NCI-H2107 treated with DMSO at 0.1 percent for 48 hours (cell line): ENCODE measurements at regions not wholly inside any gene's neighbourhood (a gene's known extent, or its start where the extent isn't known, plus 50 kb on each side); places are given as distances from the start of the nearest gene placed in this dataset.
"Not testable (repeated sequence)": the region's sequence is repeated elsewhere in the genome, so short reads cannot be mapped to it uniquely, and the experiment has no call there.

Experiments
- DNase-seq: peaks from one replicate; lab custom pipeline; 2025; ENCODE audit not compliant: unreplicated experiment; lab: John Stamatoyannopoulos, UW

DNA sequence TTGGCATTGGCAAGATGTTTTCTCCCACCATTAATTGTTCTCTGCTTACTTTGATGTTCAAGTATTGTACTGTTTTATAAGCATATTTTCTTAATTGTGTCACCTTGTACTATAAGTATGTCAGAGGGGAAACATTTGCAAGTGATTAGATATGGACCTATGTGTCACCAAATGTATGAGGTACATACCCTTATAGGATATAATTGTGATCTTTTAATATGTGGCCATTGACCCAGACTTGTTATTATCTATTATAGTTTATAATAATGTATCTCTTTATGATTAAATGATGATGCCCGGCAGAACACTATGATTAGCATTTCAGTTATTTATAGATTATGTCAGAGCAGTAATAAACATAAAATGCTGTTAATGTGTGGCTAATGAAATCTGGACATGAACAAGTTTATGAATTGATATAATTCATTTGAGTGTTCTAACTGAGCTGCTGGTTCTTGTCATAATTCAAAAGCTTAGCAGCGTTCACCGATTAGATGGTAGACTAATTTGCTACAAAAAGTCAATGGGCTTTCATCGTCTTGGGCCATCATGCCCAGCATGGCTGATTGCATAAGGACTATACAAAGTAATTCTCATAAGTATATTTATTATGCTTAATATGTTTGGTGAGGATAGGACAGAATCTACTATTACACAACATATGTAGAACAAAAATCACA is 480.9 kb upstream of the FANCL start:
- DNase-seq: no peak

GRCh38 chr2:58720770-58721697 is 479.9 kb upstream of the FANCL start:
- no peak for DNase-seq

DNA sequence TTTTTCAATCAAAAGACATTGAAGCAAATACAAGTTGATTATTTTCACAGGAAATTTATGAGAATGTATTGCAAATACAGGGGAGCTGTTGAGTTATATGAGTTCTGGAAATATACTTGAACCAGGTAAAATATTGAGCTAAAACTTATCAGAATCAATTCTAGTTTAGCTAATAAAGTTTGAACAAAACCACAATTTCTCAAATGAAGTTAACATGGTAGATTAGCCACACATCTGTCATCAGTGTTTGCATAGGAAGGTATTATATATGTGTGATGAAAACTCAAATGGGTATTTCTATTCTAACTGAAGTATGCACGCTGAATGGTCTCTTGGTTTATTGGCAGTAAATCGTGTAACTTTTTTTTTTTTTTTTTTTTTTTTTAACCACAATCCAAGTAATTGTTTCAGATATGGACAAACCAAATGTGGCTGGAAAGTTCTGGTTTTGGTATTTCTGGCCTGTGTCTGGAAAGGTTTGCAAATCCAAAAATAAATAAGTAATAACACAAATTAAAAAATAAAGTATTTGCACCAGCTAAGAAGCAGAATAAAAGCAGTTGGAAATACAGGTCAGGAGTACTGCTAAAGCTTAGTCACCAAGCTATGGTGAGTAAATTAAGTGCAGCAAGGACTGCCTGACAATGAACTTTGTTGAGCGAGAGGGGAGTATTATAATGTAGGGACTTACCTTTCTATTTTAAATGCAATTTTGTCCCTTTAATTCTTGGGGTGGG is 479.1 kb upstream of the FANCL start:
- no peak for DNase-seq

DNA sequence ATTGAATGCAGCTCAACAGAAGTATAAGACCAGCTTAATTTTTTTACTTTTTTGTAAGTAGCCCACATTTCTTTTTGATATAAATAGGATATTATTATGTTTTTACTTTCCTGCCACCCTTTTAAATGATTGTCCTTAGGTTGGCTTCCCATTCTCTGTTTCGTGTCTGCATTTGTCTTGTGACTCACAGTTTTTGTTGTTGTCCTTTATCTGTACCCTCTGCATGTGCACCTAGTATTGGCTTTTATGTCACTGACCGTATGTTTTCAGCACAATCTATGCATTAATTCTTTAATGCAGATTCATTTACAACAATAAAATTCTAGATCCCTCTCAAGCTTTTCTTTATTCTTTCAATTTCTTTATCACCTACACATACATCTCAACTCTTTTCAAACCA is 474.2 kb upstream of the FANCL start:
- DNase-seq: no peak

DNA sequence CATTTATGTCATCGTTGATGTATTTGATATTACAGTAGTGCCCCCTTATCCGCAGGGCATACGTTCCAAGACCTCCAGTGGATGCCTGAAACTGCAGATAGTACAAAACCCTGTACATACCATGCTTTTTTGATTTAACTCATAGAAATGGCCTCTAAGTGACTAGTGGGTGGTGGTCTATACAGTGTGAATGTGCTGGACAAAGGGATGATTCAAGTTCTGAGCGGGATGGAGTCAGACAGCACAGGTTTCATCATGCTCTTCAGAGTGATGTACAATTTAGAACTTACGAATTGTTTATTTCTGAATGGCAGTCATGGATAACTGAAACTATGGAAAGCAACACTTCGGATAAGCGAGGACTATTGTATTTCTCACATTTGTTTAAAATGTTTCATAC is 473.1 kb upstream of the FANCL start:
- DNase-seq: no peak

GRCh38 chr2:58710795-58711279 is 469.7 kb upstream of the FANCL start:
- DNase-seq: no peak

- DNase-seq: no peak
Measured at GRCh38 chr2:58709687-58710354, 468.7 kb upstream of the FANCL start.

DNA sequence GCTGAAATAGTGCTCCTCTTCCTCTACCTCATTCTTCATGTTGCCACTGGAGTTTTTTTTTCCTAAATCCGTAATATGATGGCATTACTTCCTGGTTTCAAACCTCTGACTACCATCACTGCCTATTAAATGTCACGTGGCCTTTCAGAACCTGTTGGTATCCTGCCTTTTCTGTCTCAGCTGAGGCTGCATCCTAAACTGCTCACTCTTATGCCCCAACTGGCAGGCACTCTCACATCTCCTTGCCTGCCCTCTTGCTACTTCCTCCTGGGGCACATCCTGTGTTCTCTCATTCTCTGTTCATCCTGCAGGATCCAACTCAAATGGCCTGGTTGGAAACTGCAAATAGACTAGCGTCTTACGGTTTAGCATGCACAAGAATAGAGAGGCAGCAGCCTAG is 468.1 kb upstream of the FANCL start:
- DNase-seq: no peak

GRCh38 chr2:58708565-58708964 is 467.4 kb upstream of the FANCL start:
- DNase-seq: no peak

GRCh38 chr2:58702302-58702885 is 461.3 kb upstream of the FANCL start:
- no peak for DNase-seq

DNA sequence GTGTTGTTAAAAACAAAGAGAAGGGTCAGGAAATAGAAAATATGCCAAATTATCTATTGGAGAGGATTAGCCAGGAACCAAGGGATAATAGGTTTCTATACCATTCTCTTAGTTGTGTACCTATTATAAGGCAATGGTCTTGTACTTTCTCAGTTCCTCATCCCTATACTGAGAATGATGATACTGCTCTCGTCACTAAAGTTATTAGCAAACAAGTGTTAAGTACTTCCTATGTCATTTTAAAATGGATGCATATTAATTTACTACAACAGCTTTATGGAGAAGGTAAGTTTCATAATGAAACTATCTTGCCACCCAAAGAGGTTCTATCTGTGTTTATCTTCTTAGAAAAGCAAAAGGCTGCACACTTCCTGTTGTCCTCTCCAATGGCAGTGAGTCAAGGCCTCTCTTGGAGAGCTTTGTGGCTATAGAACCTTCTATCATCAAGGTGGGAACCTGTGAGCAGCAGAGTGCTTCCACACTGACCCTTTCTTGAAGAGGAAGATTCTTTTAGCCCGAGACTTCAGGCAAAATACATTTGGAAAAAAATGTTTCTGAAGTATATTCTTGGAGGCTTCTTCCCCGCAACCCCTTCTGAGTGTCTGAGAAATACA is 460.7 kb upstream of the FANCL start:
- DNase-seq: no peak

DNA sequence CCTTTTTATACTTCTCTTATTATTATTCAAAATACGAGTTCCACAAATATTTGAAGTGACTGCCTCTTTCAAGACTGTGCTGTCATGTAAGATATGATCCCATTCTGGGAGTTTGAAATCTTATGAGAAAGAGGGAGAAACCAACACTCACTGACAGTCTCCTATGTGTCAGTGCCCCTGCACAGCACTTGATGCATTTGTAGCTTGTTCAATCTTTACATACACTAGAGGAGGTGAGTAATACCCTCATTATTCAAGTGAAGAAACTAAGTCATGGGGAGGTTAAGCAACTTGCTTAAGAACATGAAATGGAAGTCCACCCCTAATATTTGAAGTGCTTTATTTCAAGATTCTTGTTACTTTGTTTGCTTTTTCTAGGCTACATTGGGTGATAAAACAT is 459.5 kb upstream of the FANCL start:
- no peak for DNase-seq

GRCh38 chr2:58699411-58699810 is 458.3 kb upstream of the FANCL start:
- DNase-seq: no peak

DNA sequence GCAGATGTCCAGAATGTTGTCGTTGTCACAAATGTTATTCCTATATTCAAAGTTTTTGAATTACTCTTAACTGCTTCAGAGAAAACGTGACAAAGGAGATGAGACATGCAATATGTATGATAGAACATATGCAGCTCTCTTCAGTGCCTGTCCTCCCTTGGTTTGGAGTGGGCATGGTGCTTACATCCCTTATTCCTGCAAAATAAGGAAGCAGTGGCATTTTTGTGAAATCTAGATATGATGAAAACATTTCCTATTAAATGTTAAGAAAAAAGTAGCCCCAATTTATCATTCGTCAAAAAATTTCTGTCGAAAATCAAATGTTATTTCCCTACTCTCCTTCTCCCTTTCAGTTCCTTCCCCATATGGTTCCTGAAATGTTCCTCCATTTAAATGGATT is 457.5 kb upstream of the FANCL start:
- DNase-seq: no peak

- DNase-seq: not testable (repeated sequence)
Measured at GRCh38 chr2:58694114-58694513, 453.0 kb upstream of the FANCL start.

- DNase-seq: not testable (repeated sequence)
Measured at GRCh38 chr2:58691041-58691440, 449.9 kb upstream of the FANCL start.

DNA sequence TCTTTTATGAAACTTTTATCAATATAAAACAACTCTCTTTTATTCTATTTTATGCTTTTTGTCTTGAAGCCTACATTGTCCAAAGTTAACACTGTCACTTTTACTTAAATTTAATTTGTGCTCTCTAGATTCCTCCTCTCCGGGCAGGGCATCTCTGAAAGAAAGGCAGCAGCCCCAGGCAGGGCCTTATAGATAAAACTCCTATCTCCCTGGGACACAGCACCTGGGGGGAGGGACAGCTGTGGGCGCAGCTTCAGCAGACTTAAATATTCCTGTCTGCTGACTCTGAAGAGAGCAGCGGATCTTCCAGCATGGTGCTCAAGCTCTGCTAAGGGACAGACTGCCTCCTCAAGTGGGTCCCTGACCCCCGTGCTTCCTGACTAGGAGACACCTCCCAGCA is 447.7 kb upstream of the FANCL start:
- no peak for DNase-seq

DNA sequence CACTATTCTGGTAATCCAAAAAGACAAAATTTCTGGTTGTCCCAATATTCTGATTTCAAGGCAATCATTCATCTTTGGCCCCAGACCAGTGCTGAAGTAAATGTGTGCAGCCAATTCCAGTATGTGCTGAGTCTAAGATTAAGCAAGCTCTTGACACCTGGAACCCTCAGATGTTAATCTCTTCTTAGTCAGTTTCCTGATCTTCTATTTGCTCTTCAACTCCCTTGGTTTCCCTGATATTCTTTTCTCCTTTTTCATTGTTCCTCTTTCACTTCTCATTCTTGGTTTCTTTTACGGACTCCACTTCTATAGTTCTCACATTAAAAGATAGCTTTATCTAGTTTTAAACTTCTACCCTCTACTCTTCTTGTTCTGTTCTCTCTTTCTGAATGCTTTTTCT is 445.7 kb upstream of the FANCL start:
- no peak for DNase-seq

- no peak for DNase-seq
Measured at GRCh38 chr2:58680755-58681310, 439.7 kb upstream of the FANCL start.

DNA sequence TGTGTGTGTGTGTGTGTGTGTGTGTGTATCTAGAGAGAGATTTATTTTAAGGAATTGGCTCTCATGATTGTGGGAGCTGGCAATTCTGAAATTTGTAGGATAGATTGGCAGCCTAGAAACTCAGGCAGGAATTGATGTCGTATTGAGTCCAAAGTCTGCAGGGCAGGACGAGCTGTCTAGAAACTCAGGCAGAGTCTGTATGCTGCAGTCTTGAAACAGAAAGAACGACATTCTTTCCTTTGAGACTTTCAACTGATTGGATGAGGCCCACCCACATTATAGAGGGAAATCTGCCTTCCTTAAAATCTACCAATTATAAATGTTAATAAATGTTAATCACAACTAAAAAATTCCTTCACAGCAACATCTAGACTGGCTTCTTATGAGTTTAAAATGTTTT is 436.6 kb upstream of the FANCL start:
- DNase-seq: no peak
